Loucy (cell line): ENCODE measurements at regions not wholly inside any gene's neighbourhood (a gene's known extent, or its start where the extent isn't known, plus 50 kb on each side); places are given as distances from the start of the nearest gene placed in this dataset.
A peak's percentile ranks its signal among the peaks of the same experiment; 100 is the strongest.

ENCODE experiments used
- H2AFZ ChIP-seq: fragments of 200-600 bp; sonication (generic); 2 replicates; pipeline ENCODE4 v1.6.0; 2016; ENCODE audit warnings: antibody characterized with exemption, mild to moderate bottlenecking, low read length, moderate library complexity
- H3F3A ChIP-seq: fragments of 200-600 bp; 2 replicates; pipeline ENCODE4 v1.6.0; 2016; ENCODE audit warnings: antibody characterized with exemption, low read depth, mild to moderate bottlenecking
- H3K27me3 ChIP-seq: fragments of 200-600 bp; sonication (generic); 2 replicates; pipeline ENCODE4 v1.6.1; 2014; ENCODE audit warnings: low read length, mild to moderate bottlenecking; ENCODE audit not compliant: insufficient read depth, poor library complexity, severe bottlenecking
- H3K36me3 ChIP-seq: fragments of 200-600 bp; sonication (generic); 2 replicates; pipeline ENCODE4 v1.6.1; 2016; ENCODE audit warnings: low read length; ENCODE audit not compliant: insufficient read depth
- H3K4me1 ChIP-seq: fragments of 200-600 bp; sonication (generic); 2 replicates; pipeline ENCODE4 v1.5.1; 2014; ENCODE audit warnings: low read length, mild to moderate bottlenecking; ENCODE audit not compliant: insufficient read depth, poor library complexity, severe bottlenecking
- H3K4me2 ChIP-seq: fragments of 200-600 bp; sonication (generic); 2 replicates; pipeline ENCODE4 v1.6.0; 2014; ENCODE audit warnings: antibody characterized with exemption, low read length, low read depth, mild to moderate bottlenecking; ENCODE audit not compliant: poor library complexity, severe bottlenecking
- H3K4me3 ChIP-seq: fragments of 200-600 bp; sonication (generic); 2 replicates; pipeline ENCODE4 v1.5.1; 2014; ENCODE audit warnings: low read length, mild to moderate bottlenecking, mixed read lengths; ENCODE audit not compliant: poor library complexity, severe bottlenecking
- H3K79me2 ChIP-seq: fragments of 200-600 bp; sonication (generic); 2 replicates; pipeline ENCODE4 v1.6.1; 2014; ENCODE audit warnings: low read length; ENCODE audit not compliant: insufficient read depth
- H3K9ac ChIP-seq: fragments of 200-600 bp; sonication (generic); 2 replicates; pipeline ENCODE4 v1.6.0; 2014; ENCODE audit warnings: mild to moderate bottlenecking, low read depth, low read length, moderate library complexity; ENCODE audit not compliant: poor library complexity, severe bottlenecking
- H3K9me2 ChIP-seq: fragments of 200-600 bp; sonication (generic); replicated peaks from 2 replicates; pipeline ENCODE4 v1.6.1; 2016; ENCODE audit warnings: low read depth, low read length, mixed read lengths
- H3K9me3 ChIP-seq: fragments of 200-600 bp; sonication (generic); 2 replicates; pipeline ENCODE4 v1.6.1; 2014; ENCODE audit warnings: mild to moderate bottlenecking, antibody characterized with exemption, low read length, low read depth; ENCODE audit not compliant: insufficient read depth
- H4K20me1 ChIP-seq: fragments of 200-600 bp; sonication (generic); 2 replicates; pipeline ENCODE4 v1.6.0; 2014; ENCODE audit warnings: antibody characterized with exemption, low read length, mild to moderate bottlenecking; ENCODE audit not compliant: insufficient read depth, poor library complexity, severe bottlenecking
- EZH2phosphoT487 ChIP-seq: fragments of 200-600 bp; IDR thresholded peaks from 2 replicates; pipeline ENCODE4 v1.6.1; 2018; ENCODE audit warnings: antibody characterized with exemption, mild to moderate bottlenecking, moderate library complexity, borderline replicate concordance
- TF ChIP-seq, protein P1 (sequence below): fragments of 200-600 bp; sonication (generic); conservative IDR thresholded peaks from 2 replicates; pipeline ENCODE4 v1.5.1; 2014; ENCODE audit warnings: mild to moderate bottlenecking, antibody characterized with exemption, low read length

DNA sequence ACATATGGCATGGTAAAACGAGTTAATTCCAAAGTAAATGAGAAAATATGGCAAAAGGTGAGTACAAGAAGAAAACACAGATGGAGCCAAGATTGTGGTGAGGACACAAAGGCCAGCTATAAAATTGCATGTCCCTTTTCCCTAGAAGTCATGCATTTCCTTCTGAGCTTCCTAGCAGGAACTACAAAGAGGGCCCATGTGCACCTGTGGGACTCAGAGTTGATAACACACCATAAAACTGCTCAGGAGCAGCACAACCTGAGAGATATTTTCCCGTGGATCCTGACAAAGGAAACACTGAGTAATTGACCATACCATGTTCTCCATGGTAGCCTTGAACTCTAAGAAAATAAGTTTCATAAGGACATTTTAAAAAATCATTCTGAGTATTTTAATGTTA lies 228.3 kb downstream of the DLEU7 start:
- H3K9me2 ChIP-seq: no peaks in the 10 kb centered on the region
- no peaks in the 10 kb centered on the region for H4K20me1 ChIP-seq
- H3K36me3 ChIP-seq: no peaks in the 10 kb centered on the region
- peaks cover 3% of the 10 kb centered on the region; the same call in 1 of the 2 replicates for H3K79me2 ChIP-seq
- H3K27me3 ChIP-seq: no peaks in the 10 kb centered on the region
- H3K9ac ChIP-seq: no peak overlapping the region
- H3F3A ChIP-seq: peaks cover 6% of the 10 kb centered on the region; the same call in 1 of the 2 replicates
- H2AFZ ChIP-seq: no peak overlapping the region
- no peak for TF ChIP-seq EZH2phosphoT487
- TF ChIP-seq, protein P1, sequence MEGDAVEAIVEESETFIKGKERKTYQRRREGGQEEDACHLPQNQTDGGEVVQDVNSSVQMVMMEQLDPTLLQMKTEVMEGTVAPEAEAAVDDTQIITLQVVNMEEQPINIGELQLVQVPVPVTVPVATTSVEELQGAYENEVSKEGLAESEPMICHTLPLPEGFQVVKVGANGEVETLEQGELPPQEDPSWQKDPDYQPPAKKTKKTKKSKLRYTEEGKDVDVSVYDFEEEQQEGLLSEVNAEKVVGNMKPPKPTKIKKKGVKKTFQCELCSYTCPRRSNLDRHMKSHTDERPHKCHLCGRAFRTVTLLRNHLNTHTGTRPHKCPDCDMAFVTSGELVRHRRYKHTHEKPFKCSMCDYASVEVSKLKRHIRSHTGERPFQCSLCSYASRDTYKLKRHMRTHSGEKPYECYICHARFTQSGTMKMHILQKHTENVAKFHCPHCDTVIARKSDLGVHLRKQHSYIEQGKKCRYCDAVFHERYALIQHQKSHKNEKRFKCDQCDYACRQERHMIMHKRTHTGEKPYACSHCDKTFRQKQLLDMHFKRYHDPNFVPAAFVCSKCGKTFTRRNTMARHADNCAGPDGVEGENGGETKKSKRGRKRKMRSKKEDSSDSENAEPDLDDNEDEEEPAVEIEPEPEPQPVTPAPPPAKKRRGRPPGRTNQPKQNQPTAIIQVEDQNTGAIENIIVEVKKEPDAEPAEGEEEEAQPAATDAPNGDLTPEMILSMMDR: no peak
- peaks cover 75% of the 10 kb centered on the region for H3K4me1 ChIP-seq
- no peak overlapping the region for H3K4me2 ChIP-seq
- no peaks in the 10 kb centered on the region for H3K9me3 ChIP-seq
- no peak overlapping the region for H3K4me3 ChIP-seq

DNA sequence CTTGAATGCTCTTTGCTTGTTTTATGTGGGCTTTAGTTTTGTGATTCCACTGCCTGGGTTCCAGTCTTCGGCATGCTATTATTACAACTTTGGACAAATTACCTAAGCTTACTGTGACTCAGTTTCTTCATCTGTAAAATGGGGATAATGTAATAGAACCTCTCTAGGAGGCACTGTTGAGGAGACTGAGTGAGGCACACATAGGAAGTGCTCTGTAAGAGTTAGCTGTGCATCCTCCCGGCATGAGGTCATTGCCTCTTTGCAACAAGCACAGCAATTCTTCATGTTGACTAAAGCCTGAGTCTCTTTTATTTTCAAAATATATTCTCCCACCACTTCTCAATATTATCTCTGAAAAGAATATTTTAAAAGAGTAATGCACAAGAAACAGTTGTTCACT lies 227.4 kb downstream of the DLEU7 start:
- H3K79me2 ChIP-seq: peaks cover 3% of the 10 kb centered on the region; the same call in 1 of the 2 replicates
- H3F3A ChIP-seq: peaks cover 6% of the 10 kb centered on the region; the same call in 1 of the 2 replicates
- H3K27me3 ChIP-seq: no peaks in the 10 kb centered on the region
- no peaks in the 10 kb centered on the region for H4K20me1 ChIP-seq
- H3K4me3 ChIP-seq: no peak overlapping the region
- TF ChIP-seq EZH2phosphoT487: no peak
- TF ChIP-seq, protein P1: peak; percentile 33
- H3K36me3 ChIP-seq: no peaks in the 10 kb centered on the region
- no peak overlapping the region for H3K9ac ChIP-seq
- H3K9me2 ChIP-seq: no peaks in the 10 kb centered on the region
- H3K4me2 ChIP-seq: no peak overlapping the region
- H3K9me3 ChIP-seq: no peaks in the 10 kb centered on the region
- H3K4me1 ChIP-seq: peaks cover 74% of the 10 kb centered on the region
- H2AFZ ChIP-seq: no peak overlapping the region

DNA sequence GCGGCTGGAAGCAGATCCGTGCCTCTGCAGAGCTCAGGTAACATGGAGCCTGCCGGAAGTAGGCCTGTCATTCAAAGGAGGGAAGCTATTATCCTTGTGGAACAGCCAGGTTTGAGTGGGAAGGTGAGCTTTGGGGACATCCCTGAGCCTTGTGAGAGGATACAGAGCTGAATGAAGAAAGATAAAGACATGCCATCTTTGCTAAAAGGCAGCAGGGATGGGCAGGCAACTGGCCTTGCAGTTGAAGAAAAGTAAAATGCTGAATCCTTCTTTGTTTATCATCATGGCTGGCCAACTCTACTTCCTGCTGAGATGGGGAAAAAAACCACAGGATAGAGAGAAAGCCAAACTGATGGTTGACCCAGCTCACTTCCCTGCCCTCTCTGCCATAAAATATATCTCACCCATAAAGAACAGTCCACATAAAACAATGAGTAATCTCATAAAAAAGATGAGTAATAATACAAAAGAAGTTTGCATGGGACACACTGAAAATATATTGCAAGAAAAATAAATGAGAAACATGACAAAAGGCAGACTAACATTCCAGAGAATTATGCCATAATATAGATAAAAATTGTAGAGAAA lies 226.3 kb downstream of the DLEU7 start:
- H3K9me3 ChIP-seq: no peaks in the 10 kb centered on the region
- no peak for TF ChIP-seq EZH2phosphoT487
- TF ChIP-seq, protein P1: no peak
- H3K9ac ChIP-seq: peak overlapping the region; percentile 63
- H4K20me1 ChIP-seq: no peaks in the 10 kb centered on the region
- H3K27me3 ChIP-seq: no peaks in the 10 kb centered on the region
- peak overlapping the region; percentile 60 for H3K4me2 ChIP-seq
- no peak overlapping the region for H2AFZ ChIP-seq
- H3K4me1 ChIP-seq: peaks cover 68% of the 10 kb centered on the region
- H3K79me2 ChIP-seq: peaks cover 3% of the 10 kb centered on the region; the same call in 1 of the 2 replicates
- no peaks in the 10 kb centered on the region for H3K9me2 ChIP-seq
- H3K4me3 ChIP-seq: peak overlapping the region; percentile 51
- H3K36me3 ChIP-seq: no peaks in the 10 kb centered on the region
- H3F3A ChIP-seq: peaks cover 6% of the 10 kb centered on the region; the same call in 1 of the 2 replicates
